Kidney epithelial cell (primary cell): ENCODE measurements at regions not wholly inside any gene's neighbourhood (a gene's known extent, or its start where the extent isn't known, plus 50 kb on each side); places are given as distances from the start of the nearest gene placed in this dataset.

Source experiments
- DNase-seq: peaks from one replicate; pipeline ENCODE4 v3.0.0-alpha.2; 2010; ENCODE audit warnings: low read depth
- H3K27me3 ChIP-seq: 2 replicates; pipeline ENCODE4 v1.6.0; 2011; ENCODE audit warnings: low read length; ENCODE audit not compliant: control insufficient read depth, insufficient read depth
- H3K36me3 ChIP-seq: 2 replicates; pipeline ENCODE4 v1.5.1; 2011; ENCODE audit warnings: low read length; ENCODE audit not compliant: control insufficient read depth, insufficient read depth
- H3K4me3 ChIP-seq: 2 replicates; pipeline ENCODE4 v1.5.1; 2011; ENCODE audit warnings: low read depth, mild to moderate bottlenecking, control low read depth, low read length
- TF ChIP-seq, protein P1 (sequence below): IDR thresholded peaks from 2 replicates; pipeline ENCODE4 v1.5.1; 2011; ENCODE audit warnings: mild to moderate bottlenecking, moderate library complexity, low read length, control low read depth, inconsistent platforms; ENCODE audit not compliant: insufficient read depth, poor library complexity, severe bottlenecking

DNA sequence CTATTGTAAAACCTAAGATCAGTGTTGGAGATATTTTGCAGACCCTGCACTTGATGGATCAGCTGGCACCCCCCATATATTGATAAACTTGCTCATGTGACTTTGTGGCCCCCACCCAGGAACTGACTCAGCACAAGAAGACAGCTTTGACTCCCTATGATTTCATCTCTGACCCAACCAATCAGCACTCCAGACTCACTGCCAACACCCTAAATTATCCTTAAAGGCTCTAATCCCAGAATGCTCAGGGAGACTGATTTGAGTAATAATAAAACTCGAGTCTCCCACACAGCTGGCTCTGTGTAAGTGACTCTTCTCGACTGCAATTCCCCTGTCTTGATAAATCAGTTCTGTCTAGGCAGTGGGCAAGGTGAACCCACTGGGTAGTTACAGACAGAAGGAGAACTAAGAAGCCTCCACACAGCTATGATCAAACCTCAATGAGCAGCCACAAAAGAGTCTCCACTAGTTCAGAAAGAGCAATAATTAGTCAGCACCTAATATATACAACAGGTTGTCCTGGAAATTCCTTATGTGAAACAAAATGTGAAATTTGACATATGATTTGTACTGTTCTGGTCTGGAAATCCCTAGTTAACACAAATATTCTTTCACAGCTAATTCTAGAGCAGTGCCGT is 52.2 kb downstream of the ACTL7B start:
- Histone ChIP-seq H3K4me3 (no peak overlapping the region), H3K27me3 (no peaks in the 10 kb centered on the region), H3K36me3 (no peaks in the 10 kb centered on the region)
- no peak for DNase-seq
- TF ChIP-seq, protein P1, sequence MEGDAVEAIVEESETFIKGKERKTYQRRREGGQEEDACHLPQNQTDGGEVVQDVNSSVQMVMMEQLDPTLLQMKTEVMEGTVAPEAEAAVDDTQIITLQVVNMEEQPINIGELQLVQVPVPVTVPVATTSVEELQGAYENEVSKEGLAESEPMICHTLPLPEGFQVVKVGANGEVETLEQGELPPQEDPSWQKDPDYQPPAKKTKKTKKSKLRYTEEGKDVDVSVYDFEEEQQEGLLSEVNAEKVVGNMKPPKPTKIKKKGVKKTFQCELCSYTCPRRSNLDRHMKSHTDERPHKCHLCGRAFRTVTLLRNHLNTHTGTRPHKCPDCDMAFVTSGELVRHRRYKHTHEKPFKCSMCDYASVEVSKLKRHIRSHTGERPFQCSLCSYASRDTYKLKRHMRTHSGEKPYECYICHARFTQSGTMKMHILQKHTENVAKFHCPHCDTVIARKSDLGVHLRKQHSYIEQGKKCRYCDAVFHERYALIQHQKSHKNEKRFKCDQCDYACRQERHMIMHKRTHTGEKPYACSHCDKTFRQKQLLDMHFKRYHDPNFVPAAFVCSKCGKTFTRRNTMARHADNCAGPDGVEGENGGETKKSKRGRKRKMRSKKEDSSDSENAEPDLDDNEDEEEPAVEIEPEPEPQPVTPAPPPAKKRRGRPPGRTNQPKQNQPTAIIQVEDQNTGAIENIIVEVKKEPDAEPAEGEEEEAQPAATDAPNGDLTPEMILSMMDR, result no peak

DNA sequence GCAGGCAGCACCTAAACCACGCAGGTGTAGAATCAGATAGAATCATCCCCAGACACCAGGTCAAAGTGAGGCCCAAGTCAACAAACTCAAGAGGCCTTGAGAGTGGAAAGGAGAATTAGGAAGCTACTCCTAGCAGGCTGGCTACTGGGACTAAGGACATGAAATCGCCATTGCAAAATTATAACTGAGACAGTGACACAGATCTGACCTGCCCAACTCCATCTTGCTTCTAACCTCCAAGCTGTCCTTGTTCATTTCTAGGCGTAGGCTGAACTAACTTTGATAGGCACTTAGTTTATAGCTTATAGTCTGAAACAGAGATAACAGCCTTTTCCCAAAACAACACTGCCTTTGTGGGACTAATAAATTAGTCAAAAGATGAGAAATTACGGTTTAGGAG is 52.8 kb downstream of the ACTL7B start:
- H3K36me3 ChIP-seq, result no peaks in the 10 kb centered on the region
- H3K27me3 ChIP-seq, result no peaks in the 10 kb centered on the region
- TF ChIP-seq, protein P1, result no peak
- DNase-seq, result no peak
- no peak overlapping the region for H3K4me3 ChIP-seq

DNA sequence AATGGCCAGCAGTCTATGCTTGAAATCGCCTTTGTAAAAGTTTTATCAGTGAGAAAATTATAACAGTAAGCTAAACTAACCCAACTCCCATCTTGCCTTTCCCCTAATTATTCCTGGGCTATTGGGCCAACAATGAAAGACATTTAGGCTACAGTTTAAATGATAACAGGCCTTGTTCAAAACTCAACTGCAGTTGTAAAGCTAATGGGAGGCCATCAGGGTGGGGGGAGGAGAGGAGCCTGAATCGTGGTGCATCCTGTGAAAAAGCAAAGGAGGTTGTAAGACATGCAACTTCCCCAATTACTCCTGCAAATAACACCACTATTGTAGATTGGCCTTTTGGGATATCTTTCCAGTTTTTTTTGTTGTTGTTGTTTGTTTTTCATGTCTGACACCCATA is 53.8 kb downstream of the ACTL7B start:
- Histone ChIP-seq H3K27me3 (no peaks in the 10 kb centered on the region), H3K4me3 (no peak overlapping the region), H3K36me3 (no peaks in the 10 kb centered on the region)
- TF ChIP-seq, protein P1, result no peak
- DNase-seq, result no peak

DNA sequence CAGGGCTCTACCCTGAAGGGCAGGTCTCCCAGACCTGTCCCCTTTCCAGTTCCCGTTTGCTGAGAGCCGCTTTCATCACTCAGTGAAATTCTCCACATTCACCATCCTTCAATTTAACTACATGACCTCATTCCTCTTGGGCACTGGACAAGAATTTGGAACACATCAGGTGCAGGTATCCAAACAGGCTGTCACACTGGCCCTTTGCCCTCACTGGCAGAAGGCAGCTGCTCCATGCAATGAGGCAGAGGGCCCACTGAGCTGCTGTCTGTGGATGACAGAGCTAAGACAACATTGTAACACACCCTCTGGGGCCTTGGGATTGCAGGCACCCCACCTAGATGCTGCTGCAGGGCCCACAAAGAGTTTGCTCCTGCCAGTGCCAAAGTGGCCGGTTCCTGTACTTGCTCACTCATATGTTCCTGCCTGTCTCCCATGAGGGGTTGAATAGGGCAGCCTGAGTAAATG is 55.1 kb downstream of the ACTL7B start:
- no peak overlapping the region for H3K4me3 ChIP-seq
- H3K36me3 ChIP-seq, result no peaks in the 10 kb centered on the region
- no peak for DNase-seq
- TF ChIP-seq, protein P1, result no peak
- no peaks in the 10 kb centered on the region for H3K27me3 ChIP-seq

DNA sequence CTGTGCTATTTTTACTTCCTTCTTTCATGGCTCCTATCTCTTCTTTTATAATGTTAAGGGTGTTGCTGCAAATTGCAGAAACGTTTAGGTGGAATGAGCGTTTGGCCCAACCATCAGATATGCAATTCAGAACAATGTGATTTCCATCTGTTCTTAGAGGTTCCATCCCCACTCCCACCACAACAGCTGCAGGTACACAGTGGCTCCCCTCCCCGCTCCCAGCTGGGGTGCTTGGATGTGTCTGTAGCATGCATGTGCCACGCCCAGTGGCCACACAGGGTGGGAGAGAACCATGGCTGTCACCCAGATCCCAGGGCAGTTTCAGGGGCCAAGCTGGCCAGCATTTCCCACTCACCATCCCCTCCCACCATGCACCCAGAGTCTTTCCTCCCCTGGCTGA is 62.2 kb downstream of the ACTL7B start:
- TF ChIP-seq, protein P1, result no peak
- Histone ChIP-seq H3K36me3 (no peaks in the 10 kb centered on the region), H3K27me3 (no peaks in the 10 kb centered on the region), H3K4me3 (no peak overlapping the region)
- no peak for DNase-seq

DNA sequence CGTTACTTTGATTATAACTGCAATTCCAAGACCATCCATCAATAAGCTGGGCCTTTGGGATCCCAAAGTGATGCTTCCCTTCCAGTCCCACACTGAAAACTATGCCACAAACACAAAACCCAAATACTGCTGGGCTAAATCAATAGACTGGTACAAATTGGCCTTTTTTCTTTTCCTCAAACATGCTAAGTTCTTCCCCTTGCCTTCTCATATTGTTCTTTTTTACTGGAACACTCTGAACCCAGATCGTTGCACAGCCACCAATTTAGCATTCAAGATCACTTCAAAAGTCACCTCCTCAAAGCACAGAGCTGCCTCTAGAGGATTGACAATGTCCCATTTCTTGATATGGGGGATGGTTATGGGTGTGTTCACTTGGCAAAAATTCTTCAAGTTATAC is 66.0 kb downstream of the ACTL7B start:
- no peaks in the 10 kb centered on the region for H3K27me3 ChIP-seq
- no peak for DNase-seq
- TF ChIP-seq, protein P1, result no peak
- H3K4me3 ChIP-seq, result no peak overlapping the region
- no peaks in the 10 kb centered on the region for H3K36me3 ChIP-seq
